Suprapubic skin (tissue), 4 donors: ENCODE measurements at regions not wholly inside any gene's neighbourhood (a gene's known extent, or its start where the extent isn't known, plus 50 kb on each side); places are given as distances from the start of the nearest gene placed in this dataset.

Source experiments
- DNase-seq, 2 donors: peaks; one replicate each; pipeline ENCODE4 v3.0.0-alpha.2; 2019; ENCODE audit warnings: low spot score in 2 of 2
- H3K27ac ChIP-seq: fragments of 200-600 bp; sonication (generic); one replicate; pipeline ENCODE4 v1.5.1; 2019
- H3K27me3 ChIP-seq: fragments of 200-600 bp; sonication (generic); one replicate; pipeline ENCODE4 v1.5.1; 2019
- H3K36me3 ChIP-seq: fragments of 200-600 bp; sonication (generic); one replicate; pipeline ENCODE4 v1.5.1; 2019
- H3K4me1 ChIP-seq: fragments of 200-600 bp; sonication (generic); one replicate; pipeline ENCODE4 v1.5.1; 2019
- H3K4me3 ChIP-seq: fragments of 200-600 bp; sonication (generic); one replicate; pipeline ENCODE4 v1.5.1; 2019; ENCODE audit warnings: mild to moderate bottlenecking
- H3K9me3 ChIP-seq: fragments of 200-600 bp; sonication (generic); one replicate; pipeline ENCODE4 v1.5.1; 2019
- EP300 ChIP-seq: sonication (generic); formaldehyde crosslinking; IDR thresholded peaks from one replicate; pipeline ENCODE4 v1.6.1; 2017; ENCODE audit warnings: antibody characterized with exemption
- POLR2A ChIP-seq, 2 donors: fragments of 450-650 bp; IDR thresholded peaks; one replicate each; pipeline ENCODE4 v1.6.1; 2017; ENCODE audit warnings: antibody characterized with exemption in 2 of 2, mild to moderate bottlenecking in 2 of 2, moderate library complexity in 2 of 2
- POLR2AphosphoS5 ChIP-seq, 3 donors: sonication (generic); formaldehyde crosslinking; IDR thresholded peaks; one replicate each; pipeline ENCODE4 v1.6.1; 2017; ENCODE audit warnings: antibody characterized with exemption in 3 of 3
- WGBS: methylation state at CpG from one replicate; pipeline ENCODE4 v1.1.5; 2018; 5-methylcytosine and 5-hydroxymethylcytosine counted together
- TF ChIP-seq, protein P1 (sequence below), 2 donors: fragments of 200-600 bp in 1 of 2; fragments of 450-650 bp in 1 of 2; sonication (generic) in 1 of 2; IDR thresholded peaks; one replicate each; pipeline ENCODE4 v1.5.1; 2016 to 2019; ENCODE audit warnings: antibody characterized with exemption in 2 of 2, mild to moderate bottlenecking in 1 of 2, moderate library complexity in 1 of 2

DNA sequence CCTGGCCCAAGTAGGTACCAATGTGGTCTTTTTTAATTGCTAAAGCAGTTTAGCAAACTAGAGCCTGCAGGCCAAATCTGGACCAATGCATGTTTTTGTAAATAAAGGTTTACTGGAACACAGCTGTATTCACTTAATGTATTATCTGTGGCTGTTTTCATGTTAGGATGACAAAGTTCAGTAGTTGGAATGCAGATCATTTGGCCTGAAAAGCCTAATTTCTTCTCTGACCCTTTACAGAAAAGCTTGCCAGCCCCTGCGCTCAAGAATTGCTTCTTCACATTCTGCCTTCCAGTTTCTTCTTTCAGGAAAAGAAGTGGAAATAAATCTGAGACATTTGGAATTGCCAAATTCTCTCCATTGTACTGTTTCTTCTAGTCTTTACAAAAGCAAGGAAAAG, 90.0 kb upstream of the MC3R start:
- 70% methylated on average over 1 of the region's 1 CpG for WGBS
- Histone ChIP-seq H3K27me3 (no peaks in the 10 kb centered on the region), H3K9me3 (no peaks in the 10 kb centered on the region), H3K36me3 (no peaks in the 10 kb centered on the region), H3K4me3 (no peak overlapping the region), H3K27ac (no peak overlapping the region), H3K4me1 (no peaks in the 10 kb centered on the region)
- no peak for DNase-seq
- no peak for TF ChIP-seq POLR2AphosphoS5 (IDR thresholded peaks at IDR 0.05)
- TF ChIP-seq, protein P1, sequence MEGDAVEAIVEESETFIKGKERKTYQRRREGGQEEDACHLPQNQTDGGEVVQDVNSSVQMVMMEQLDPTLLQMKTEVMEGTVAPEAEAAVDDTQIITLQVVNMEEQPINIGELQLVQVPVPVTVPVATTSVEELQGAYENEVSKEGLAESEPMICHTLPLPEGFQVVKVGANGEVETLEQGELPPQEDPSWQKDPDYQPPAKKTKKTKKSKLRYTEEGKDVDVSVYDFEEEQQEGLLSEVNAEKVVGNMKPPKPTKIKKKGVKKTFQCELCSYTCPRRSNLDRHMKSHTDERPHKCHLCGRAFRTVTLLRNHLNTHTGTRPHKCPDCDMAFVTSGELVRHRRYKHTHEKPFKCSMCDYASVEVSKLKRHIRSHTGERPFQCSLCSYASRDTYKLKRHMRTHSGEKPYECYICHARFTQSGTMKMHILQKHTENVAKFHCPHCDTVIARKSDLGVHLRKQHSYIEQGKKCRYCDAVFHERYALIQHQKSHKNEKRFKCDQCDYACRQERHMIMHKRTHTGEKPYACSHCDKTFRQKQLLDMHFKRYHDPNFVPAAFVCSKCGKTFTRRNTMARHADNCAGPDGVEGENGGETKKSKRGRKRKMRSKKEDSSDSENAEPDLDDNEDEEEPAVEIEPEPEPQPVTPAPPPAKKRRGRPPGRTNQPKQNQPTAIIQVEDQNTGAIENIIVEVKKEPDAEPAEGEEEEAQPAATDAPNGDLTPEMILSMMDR (IDR thresholded peaks at IDR 0.05), result no peak
- TF ChIP-seq EP300, result no peak
- no peak for TF ChIP-seq POLR2A (IDR thresholded peaks at IDR 0.05)

DNA sequence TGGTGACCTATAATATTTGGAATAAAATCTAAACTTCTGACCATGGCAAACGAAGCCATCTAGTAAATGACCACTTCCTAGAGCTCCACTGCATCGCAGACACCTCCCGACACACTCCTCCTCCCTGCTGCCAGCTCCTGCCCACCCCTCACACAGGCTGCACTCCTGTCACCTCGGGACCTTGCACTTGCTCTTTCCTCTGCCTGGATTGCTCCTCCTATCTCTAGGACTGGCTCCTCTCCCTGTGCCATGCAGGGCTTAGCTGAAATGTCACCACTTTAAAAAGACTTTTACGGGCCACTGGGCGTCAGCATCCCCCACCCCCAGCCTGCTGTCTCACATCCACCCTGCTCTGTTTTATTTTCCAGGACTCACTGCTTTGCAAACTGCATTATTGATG, 87.6 kb upstream of the MC3R start:
- Histone ChIP-seq H3K36me3 (no peaks in the 10 kb centered on the region), H3K4me3 (no peak overlapping the region), H3K27ac (no peak overlapping the region), H3K9me3 (no peaks in the 10 kb centered on the region), H3K4me1 (no peaks in the 10 kb centered on the region), H3K27me3 (no peaks in the 10 kb centered on the region)
- 61% methylated on average over 5 of the region's 6 CpGs for WGBS
- no peak for DNase-seq
- no peak for TF ChIP-seq POLR2AphosphoS5 (IDR thresholded peaks at IDR 0.05)
- TF ChIP-seq EP300, result no peak
- no peak for TF ChIP-seq POLR2A (IDR thresholded peaks at IDR 0.05)
- TF ChIP-seq, protein P1 (IDR thresholded peaks at IDR 0.05), result no peak

DNA sequence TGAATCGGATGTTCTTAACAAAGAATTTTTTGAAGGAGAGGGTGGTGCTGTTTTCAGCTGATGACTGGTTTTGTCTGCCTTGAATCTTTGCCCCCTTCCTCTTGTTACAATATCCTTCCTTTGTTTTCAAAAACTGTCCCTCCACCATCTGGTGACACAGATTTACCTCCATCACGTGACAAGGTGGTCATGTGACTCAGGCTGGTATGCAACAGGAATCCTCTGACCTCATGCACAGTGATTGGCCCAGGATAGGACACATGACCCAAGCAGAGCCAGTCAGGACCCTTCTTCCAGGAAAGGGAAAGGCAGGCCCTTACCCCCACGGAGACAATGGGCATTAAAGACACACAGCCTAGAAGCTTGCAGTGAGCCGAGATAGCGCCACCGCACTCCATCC, 84.7 kb upstream of the MC3R start:
- Histone ChIP-seq H3K27ac (no peak overlapping the region), H3K4me1 (no peaks in the 10 kb centered on the region), H3K4me3 (no peak overlapping the region), H3K27me3 (no peaks in the 10 kb centered on the region), H3K9me3 (no peaks in the 10 kb centered on the region), H3K36me3 (no peaks in the 10 kb centered on the region)
- no peak for DNase-seq
- TF ChIP-seq EP300 (no peak), POLR2AphosphoS5 (IDR thresholded peaks at IDR 0.05) (no peak), POLR2A (IDR thresholded peaks at IDR 0.05) (no peak)
- TF ChIP-seq, protein P1 (IDR thresholded peaks at IDR 0.05), result no peak
- WGBS, result 67% methylated on average over 6 of the region's 6 CpGs

DNA sequence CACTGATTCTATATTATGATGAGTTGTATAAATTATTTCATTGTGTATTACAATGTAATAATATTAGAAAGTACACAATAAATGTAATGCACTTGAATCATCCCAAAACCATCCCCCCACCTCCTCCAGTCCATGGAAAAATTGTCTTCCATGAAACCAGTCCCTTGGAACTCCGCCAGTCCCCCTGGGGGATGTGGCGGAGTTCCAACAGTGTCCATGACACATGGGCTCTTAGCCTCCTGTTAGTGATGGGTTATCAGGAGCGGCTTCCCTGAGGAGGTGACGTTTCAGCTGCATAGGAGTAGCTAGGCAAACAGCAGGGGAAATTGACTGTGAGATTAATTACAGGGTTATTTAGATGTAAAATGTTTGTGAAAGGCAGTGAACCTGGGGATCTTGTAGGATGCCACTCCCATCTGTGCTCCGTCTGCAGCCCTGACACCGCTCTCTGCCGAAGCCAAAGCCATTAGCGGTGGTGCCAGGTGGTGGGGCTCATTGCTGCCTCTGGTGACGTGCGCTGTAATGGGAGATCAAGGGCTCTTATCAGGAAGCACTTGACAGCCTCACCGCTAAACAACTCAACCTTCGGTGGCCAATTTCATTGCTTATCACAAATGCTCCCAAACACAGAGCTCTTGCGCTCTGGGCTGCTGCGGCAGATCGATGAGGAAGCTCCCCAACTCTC, 81.6 kb upstream of the MC3R start:
- DNase-seq, result no peak
- H3K9me3 ChIP-seq, result no peaks in the 10 kb centered on the region
- no peak overlapping the region for H3K4me3 ChIP-seq
- WGBS, result 91% methylated on average over 8 of the region's 15 CpGs
- TF ChIP-seq POLR2AphosphoS5 (IDR thresholded peaks at IDR 0.05) (no peak), EP300 (no peak), POLR2A (IDR thresholded peaks at IDR 0.05) (no peak)
- TF ChIP-seq, protein P1 (IDR thresholded peaks at IDR 0.05), result no peak
- no peaks in the 10 kb centered on the region for H3K27me3 ChIP-seq
- H3K4me1 ChIP-seq, result no peaks in the 10 kb centered on the region
- H3K27ac ChIP-seq, result no peak overlapping the region
- no peaks in the 10 kb centered on the region for H3K36me3 ChIP-seq

DNA sequence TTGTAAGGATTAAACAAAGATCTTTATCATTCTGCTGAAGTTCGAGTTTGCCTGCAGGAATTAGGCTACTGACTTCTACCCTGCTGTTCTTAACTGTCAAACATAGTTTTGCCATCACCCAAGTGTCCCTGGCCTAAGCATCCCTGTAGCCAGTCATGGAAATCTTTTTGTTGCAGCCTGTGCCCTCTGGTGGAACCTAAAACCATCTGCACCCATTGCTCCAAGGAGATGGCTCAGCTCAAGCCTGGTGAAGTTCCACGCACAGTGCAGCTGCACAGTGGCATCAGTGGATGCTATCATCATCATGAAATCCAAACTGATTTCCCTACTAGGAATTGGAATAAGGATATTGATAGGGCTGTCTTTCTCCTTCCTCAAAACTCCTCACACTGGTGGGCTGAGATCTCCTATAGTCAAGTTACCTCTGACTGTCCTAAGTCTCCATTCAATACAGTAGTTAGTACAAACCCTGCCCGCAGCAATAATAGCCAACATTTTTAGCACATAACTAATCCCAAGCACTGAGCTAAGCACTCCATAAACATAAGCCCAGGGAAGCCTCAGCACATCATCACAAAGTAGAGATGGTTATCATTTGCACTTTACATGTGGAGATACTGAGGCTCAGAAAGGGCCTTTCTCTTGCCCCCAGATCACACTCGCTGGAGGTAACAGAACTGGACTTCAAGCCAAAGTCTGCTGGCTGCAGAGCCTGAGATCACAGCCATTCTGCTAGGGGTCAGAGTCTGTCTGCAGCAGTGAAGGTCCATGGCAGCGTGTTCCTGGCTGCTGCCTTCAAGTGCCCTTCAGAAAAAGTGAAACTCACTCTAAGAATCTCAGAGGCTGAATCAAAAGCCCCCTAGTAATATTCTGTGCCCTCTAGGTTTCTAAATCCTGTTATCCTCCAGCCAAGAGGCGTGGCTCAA, 77.2 kb upstream of the MC3R start:
- Histone ChIP-seq H3K4me1 (no peaks in the 10 kb centered on the region), H3K9me3 (no peaks in the 10 kb centered on the region), H3K27me3 (no peaks in the 10 kb centered on the region), H3K36me3 (no peaks in the 10 kb centered on the region), H3K27ac (no peak overlapping the region), H3K4me3 (no peak overlapping the region)
- no peak for DNase-seq
- WGBS, result 62% methylated on average over 6 of the region's 6 CpGs
- TF ChIP-seq POLR2A (IDR thresholded peaks at IDR 0.05), result no peak
- TF ChIP-seq, protein P1 (IDR thresholded peaks at IDR 0.05), result peak in 1 of 2 donors; percentile 39
- no peak for TF ChIP-seq POLR2AphosphoS5 (IDR thresholded peaks at IDR 0.05)
- TF ChIP-seq EP300, result no peak
